Prostate gland (tissue), 2 donors: ENCODE measurements at regions not wholly inside any gene's neighbourhood (a gene's known extent, or its start where the extent isn't known, plus 50 kb on each side); places are given as distances from the start of the nearest gene placed in this dataset.

Experiments
- POLR2AphosphoS5 ChIP-seq: sonication (generic); formaldehyde crosslinking; IDR thresholded peaks from one replicate; pipeline ENCODE4 v1.6.1; 2017; ENCODE audit warnings: antibody characterized with exemption
- TF ChIP-seq, protein P1 (sequence below), 4 experiments: fragments of 200-600 bp in 2 of 4; fragments of 450-650 bp in 2 of 4; sonication (generic) in 2 of 4; IDR thresholded peaks; 1 replicate in 3 of 4; 2 replicates in 1 of 4; pipeline ENCODE4 v1.5.1; 2016 to 2019; ENCODE audit warnings: antibody characterized with exemption in 4 of 4, mild to moderate bottlenecking in 2 of 4, moderate library complexity in 2 of 4

- TF ChIP-seq, protein P1, sequence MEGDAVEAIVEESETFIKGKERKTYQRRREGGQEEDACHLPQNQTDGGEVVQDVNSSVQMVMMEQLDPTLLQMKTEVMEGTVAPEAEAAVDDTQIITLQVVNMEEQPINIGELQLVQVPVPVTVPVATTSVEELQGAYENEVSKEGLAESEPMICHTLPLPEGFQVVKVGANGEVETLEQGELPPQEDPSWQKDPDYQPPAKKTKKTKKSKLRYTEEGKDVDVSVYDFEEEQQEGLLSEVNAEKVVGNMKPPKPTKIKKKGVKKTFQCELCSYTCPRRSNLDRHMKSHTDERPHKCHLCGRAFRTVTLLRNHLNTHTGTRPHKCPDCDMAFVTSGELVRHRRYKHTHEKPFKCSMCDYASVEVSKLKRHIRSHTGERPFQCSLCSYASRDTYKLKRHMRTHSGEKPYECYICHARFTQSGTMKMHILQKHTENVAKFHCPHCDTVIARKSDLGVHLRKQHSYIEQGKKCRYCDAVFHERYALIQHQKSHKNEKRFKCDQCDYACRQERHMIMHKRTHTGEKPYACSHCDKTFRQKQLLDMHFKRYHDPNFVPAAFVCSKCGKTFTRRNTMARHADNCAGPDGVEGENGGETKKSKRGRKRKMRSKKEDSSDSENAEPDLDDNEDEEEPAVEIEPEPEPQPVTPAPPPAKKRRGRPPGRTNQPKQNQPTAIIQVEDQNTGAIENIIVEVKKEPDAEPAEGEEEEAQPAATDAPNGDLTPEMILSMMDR (IDR thresholded peaks at IDR 0.05) = no peak
- TF ChIP-seq POLR2AphosphoS5 = no peak
These were observed 365.3 kb upstream of the PROX1 start for GRCh38 chr1:213622365-213623063.
